IPS-NIHi7 (cell line): ENCODE measurements at regions not wholly inside any gene's neighbourhood (a gene's known extent, or its start where the extent isn't known, plus 50 kb on each side); places are given as distances from the start of the nearest gene placed in this dataset.
"Not testable (repeated sequence)": the region's sequence is repeated elsewhere in the genome, so short reads cannot be mapped to it uniquely, and the experiment has no call there.

Source experiments
- DNase-seq: peaks from one replicate; pipeline ENCODE4 v3.0.0; 2012; ENCODE audit warnings: mixed read lengths; ENCODE audit errors: extremely low spot score

DNA sequence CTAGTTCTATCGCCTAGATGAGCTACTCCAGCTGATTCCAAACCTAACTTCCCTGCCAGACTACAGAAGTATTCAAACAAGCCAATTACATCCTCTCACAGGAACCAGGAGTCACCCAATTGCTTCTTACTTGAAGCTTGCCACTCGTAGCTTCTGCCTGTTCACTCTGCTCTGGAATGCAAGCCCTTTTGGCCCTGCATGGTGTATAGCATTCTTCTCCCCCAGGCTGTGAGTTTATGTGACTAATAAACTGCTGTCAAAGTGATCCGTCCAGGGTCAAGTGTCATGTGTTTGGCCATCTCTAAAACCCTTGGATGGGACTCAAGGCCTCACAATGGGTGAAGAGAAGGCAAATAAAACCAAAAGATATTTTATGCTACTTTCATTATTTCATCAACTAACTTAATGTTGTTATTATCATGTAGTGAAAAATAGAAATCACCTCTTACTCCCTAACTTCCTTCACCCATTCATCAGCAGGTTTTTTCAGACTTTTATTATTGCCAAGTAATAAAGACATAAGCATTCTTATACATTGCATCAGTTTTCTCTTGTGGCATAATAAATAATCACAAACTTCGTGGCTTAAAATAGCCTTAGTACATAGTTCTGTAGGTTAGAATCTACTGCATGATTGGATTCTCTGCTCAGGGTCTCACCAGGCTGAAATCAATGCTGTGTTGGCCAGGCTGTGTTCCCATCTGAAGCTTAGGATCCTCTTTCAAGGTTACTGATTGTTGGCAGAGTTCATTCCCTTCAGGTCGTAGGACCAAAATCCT, 1981.7 kb upstream of the FLRT2 start:
- peak; percentile 7 for DNase-seq

DNA sequence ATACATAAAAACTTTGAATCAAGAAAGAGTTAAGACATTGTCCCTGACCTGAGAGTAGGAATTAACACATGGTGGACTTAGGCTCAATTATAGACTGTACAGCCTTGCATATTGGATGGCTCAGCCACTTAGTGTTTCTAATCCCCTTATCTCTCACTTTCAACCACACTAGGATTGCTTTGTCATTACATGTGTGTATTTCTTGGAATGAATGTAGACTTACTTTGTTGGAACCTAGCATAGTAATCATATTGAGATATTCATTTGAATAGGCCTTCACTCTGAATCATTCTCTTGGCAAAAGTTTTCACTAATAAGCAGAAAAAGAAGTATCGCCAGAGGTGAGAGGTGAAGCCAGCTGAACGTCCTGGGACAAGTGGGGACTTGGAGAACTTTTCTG, 1973.9 kb upstream of the FLRT2 start:
- DNase-seq: no peak

DNA sequence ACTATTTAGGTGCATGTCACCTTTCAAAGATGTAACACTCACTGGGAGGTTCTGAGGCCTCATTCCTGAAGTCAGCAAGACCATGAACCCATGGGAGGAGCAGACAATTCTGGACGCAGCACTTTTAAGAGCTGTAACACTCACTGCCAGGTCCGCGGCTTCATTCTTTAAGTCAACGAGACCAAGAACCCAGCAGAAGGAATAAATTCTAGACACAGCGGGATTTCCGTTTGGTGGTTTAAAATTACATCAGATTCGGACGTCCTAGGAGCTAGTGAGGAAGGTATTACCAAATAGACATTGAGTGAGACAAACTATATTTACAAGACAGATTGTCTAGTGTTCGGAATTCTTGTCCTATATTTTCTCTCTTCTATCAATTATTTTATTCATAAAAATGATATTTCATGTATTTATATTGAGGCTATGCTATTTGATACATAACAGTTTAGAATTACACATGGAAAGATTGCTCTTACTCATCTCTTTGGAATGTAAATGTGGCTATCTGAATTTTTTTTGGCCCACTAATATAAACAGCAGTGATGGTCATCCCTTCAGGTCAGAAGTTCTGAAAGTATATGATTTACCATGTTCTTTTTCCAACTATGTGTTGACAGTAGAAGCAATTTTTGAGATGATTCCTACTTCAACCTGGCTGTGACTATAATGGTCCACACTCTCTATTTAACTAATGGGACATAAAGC, 1973.0 kb upstream of the FLRT2 start:
- no peak for DNase-seq

DNA sequence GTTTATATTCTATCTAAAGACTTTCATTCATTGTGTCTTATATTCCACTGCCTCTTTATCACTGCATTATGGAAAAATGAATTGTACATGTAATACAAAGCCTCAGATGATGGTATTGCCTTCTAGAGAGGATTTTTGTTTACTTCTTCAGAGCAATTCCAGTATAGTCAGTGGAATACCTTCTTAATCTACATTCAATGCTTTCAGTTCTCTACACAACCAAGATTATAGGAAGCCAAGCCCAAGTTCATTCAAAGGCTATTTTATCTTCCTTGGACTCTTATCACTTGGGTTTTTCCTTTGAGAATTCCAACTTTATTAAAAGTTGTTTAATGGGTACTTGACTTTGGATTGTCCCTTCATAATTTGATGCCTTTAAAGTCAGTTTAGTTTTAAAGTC, 1971.0 kb upstream of the FLRT2 start:
- DNase-seq: no peak

- no peak for DNase-seq
Measured at GRCh38 chr14:83559721-83560120, 1970.2 kb upstream of the FLRT2 start.

GRCh38 chr14:83561261-83561660, 1968.7 kb upstream of the FLRT2 start:
- DNase-seq: no peak

- DNase-seq: no peak
Measured at GRCh38 chr14:83566567-83566966, 1963.4 kb upstream of the FLRT2 start.

DNA sequence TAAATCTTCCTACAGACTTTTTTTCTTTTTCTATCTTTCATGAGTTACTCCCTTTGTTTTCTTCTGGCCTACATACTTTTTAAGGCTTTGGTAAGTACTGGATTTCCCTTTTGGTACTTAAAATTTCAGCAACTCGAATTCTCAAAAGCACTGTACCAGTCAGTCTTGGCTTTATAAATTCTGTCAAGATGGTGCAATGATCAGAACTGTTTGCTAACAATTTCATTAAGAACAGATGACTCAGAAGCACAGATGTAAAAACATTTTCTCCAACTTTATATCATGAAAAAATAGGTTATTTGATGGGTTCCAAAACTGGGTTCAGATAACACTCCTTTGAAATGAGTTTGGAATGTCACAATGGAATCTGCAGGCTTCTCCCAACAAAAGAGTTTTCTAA, 1961.8 kb upstream of the FLRT2 start:
- DNase-seq: no peak

- no peak for DNase-seq
Measured at GRCh38 chr14:83575301-83575700, 1954.6 kb upstream of the FLRT2 start.

- DNase-seq: no peak
Measured at GRCh38 chr14:83583201-83583600, 1946.7 kb upstream of the FLRT2 start.

DNA sequence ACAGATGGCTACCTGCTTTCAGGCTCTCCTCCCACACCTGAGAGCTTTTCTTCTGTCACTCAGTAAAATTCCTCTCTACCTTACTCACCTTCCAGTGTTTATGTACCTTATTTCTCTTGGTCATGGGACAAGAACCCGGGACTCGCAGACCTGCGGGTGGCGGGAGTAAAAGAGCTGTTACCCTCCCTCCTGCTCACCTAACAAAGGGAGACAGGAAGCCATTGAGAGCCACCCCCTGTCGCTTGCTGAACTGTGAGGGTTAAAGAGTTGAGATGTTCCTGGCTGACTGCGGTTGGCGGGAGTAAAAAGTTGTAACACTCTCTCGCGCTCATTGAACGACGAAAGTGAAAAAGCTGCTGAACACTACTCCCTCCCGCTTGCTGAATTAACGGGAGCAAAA, 1935.1 kb upstream of the FLRT2 start:
- no peak for DNase-seq

DNA sequence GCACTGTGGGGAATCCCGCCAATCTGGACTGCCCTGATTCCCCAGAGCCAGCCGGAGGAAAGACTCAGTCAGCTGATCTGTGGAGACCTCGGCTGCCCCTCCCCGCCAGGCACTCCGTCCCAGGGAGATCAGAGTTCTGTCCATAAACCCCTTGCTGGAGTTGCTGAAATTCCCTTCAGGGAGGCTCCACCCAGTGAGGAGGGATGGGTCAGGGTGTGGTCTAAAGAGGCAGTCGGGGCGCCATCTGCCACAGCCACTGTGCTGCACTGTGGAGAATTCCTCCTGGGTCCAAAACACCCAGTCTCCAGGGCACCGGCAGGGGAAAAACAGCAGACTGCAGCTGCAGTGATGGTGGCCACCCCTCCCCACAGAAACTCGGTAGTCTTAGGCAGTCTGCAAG, 1922.3 kb upstream of the FLRT2 start:
- no peak for DNase-seq

GRCh38 chr14:83611491-83611890, 1918.5 kb upstream of the FLRT2 start:
- DNase-seq: no peak

DNA sequence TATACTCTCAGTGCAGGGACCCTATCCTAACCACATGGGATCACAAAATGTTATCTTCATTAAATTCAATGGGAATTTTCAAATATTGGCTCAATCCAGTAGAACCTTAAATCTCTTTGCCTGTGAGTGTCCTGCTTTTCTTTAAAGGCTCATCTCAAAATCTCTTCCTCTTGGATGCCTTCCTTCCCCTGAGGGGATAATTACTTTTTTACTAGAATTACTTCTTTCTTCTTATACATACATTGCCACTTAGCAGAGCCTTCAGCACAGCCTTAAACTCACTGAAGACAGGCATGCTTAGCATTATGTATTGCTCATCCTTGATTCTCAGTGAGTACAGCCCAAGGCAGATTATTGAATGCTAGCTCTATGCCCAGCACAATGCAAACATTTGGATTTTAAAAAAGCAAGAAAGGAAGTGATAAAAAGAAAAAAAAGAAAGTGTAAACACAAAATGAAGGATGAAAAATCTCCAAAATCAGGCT, 1918.0 kb upstream of the FLRT2 start:
- DNase-seq: no peak

DNA sequence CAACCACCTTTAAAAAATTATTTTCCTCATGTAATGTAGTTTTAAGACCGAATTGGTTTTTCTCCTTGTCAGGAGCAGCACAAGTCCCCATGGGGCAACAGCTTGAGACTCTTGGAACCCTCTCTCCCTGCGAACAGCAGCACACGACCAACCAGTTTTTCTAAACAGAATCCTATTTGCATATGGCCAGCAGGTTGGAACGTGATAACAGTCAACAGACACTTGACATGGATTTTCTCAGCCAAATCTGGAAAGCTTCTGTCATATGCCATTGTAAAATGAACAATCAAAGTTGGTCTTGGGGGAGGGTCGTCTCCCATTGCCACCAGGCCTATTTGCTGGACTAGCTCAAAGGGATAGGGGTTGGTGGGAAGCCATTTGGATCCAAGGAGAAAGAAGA, 1915.0 kb upstream of the FLRT2 start:
- no peak for DNase-seq

DNA sequence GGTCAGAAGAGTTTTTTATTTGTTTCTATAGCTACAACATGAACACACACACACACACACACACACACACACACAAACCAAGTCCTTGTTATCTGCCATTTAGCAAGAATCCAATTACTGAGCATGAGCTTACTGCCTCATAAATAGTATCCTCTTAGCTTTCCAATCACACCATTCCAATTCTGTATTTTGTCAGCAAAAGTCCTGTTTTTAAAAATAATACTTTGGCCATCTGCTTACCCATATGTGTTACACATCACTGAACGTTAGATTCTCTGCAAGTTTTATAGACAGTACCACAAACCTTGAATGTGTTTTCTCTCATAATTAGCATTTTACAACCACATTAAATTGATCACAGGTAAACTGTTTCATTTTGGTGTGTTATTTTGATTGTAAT, 1905.4 kb upstream of the FLRT2 start:
- DNase-seq: no peak

- DNase-seq: no peak
Measured at GRCh38 chr14:83632375-83632774, 1897.6 kb upstream of the FLRT2 start.

DNA sequence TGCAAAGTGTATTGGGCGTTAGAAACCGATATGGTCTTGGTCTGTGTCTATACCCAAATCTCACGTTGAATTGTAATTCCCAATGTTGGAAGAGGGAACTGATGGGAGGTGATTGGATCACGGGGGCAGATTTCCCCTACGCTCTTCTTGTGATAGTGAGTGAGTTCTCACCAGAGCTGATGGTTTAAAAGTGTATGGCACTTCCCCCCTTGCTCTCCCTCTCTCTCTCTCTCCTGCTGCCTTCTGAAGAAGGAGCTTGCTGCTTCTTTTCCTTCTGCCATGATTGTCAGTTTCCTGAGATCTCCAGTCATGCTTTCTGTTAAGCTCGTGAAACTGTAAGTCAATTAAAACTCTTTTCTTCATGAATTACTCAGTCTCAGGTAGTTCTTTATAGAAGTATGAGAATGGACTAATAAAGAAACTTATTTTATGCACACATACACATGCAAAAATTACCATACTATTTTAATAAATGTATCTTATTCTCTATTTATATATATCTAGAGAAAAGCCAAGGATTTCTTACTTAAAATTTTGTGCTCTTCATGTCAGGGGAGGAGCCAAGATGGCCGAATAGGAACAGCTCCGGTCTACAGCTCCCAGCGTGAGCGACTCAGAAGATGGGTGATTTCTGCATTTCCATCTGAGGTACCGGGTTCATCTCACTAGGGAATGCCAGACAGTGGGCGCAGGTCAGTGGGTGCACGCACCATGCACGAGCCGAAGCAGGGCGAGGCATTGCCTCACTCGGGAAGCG, 1891.0 kb upstream of the FLRT2 start:
- no peak for DNase-seq

DNA sequence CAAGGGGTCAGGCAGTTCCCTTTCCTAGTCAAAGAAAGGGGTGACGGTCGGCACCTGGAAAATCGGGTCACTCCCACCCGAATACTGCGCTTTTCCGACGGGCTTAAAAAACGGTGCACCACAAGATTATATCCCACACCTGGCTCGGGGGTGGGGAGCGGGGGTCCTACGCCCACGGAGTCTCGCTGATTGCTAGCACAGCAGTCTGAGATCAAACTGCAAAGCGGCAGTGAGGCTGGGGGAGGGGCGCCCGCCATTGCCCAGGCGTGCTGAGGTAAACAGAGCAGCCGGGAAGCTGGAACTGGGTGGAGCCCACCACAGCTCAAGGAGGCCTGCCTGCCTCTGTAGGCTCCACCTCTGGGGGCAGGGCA, 1890.5 kb upstream of the FLRT2 start:
- DNase-seq: not testable (repeated sequence)

DNA sequence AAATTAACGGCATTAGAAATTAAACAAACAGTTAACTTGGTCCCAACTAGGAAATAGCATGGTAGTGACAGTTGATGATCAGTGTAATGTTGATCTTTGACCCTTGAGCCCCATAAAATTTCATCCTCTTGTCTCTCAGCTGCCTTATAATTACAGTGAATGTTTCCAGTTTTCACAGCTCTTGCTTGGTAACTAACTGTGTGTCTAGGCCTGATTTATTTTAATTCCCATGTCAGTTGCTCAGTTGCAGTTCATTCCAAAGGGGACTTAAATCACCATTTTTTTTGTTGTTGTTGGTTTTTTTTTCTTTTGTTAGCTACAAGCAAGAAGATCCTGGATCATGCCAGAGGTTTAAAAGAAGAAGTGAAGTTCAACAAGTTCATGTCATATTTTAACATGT, 1883.7 kb upstream of the FLRT2 start:
- no peak for DNase-seq

DNA sequence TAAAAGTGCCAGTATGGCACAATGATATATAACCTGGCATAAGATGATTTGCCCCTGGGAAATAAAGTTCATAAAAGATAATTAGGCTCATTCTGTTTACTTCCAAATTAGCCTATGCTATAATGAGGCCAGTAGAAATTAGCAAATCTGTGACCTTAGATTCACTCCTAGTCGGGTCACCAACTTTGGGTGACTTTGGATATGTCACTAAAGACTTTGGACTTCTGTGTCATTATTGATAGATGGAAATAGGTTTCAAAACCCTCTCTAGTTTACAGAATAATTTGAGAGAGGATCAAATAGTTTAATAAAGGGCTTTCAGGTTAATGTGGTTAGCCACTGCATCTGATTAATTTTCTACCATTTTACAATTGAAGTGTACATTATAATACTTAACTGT, 1869.3 kb upstream of the FLRT2 start:
- no peak for DNase-seq

DNA sequence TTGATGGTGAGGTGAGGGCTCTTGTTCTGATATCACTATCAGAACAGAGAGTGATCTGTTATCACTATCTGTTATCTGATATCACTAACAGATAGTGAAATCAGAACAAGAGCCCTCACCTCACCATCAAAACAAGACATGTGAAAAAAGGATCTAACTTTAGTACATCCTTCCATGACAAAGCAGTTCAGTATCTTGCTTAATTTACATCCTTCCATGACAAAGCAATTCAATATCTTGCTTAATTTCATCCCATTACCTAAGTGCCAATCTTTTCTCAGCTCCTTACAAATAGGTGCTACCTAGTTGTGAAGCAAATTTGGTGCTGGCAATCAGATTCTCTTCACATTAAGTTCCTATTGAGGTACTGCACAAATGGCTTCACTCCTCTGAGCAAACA, 1865.6 kb upstream of the FLRT2 start:
- DNase-seq: no peak

- DNase-seq: no peak
Measured at GRCh38 chr14:83689265-83689664, 1840.7 kb upstream of the FLRT2 start.
